HEK293T (cell line): ENCODE measurements at regions not wholly inside any gene's neighbourhood (a gene's known extent, or its start where the extent isn't known, plus 50 kb on each side); places are given as distances from the start of the nearest gene placed in this dataset.

Experiments used
- CTBP1 ChIP-seq: fragments of 450-650 bp; IDR thresholded peaks from 2 replicates; pipeline ENCODE4 v1.6.1; 2016; ENCODE audit warnings: borderline replicate concordance
- ELF4 ChIP-seq: fragments of 450-650 bp; IDR thresholded peaks from 2 replicates; pipeline ENCODE4 v1.6.1; 2017; ENCODE audit warnings: antibody characterized with exemption
- FOXK2 ChIP-seq: fragments of 450-650 bp; IDR thresholded peaks from 2 replicates; pipeline ENCODE4 v1.6.1; 2016; ENCODE audit warnings: mild to moderate bottlenecking
- FOXM1 ChIP-seq: fragments of 450-650 bp; IDR thresholded peaks from 2 replicates; pipeline ENCODE4 v1.6.1; 2017; ENCODE audit warnings: mild to moderate bottlenecking, borderline replicate concordance
- NFRKB ChIP-seq: fragments of 450-650 bp; IDR thresholded peaks from 2 replicates; pipeline ENCODE4 v1.6.1; 2016; ENCODE audit warnings: mild to moderate bottlenecking, moderate library complexity
- SP1 ChIP-seq: fragments of 450-650 bp; IDR thresholded peaks from 2 replicates; pipeline ENCODE4 v1.6.1; 2017
- SUZ12 ChIP-seq: fragments of 450-650 bp; IDR thresholded peaks from 2 replicates; pipeline ENCODE4 v1.6.1; 2016; ENCODE audit warnings: mild to moderate bottlenecking
- TARDBP ChIP-seq: fragments of 450-650 bp; IDR thresholded peaks from 2 replicates; pipeline ENCODE4 v1.6.1; 2016
- ZNF384 ChIP-seq: fragments of 450-650 bp; IDR thresholded peaks from 2 replicates; pipeline ENCODE4 v1.6.1; 2016

GRCh38 chr6:112478036-112478435 lies 130.9 kb downstream of the RFPL4B start:
- TF ChIP-seq FOXK2: no peak
- no peak for TF ChIP-seq SP1
- TF ChIP-seq CTBP1: no peak
- TF ChIP-seq TARDBP: no peak
- TF ChIP-seq NFRKB: no peak
- no peak for TF ChIP-seq ELF4
- no peak for TF ChIP-seq ZNF384
- no peak for TF ChIP-seq SUZ12
- no peak for TF ChIP-seq FOXM1
